Parathyroid adenoma (tissue), 2 donors: ENCODE measurements at regions not wholly inside any gene's neighbourhood (a gene's known extent, or its start where the extent isn't known, plus 50 kb on each side); places are given as distances from the start of the nearest gene placed in this dataset.

Source experiments
- H2AFZ ChIP-seq: fragments of 300-600 bp; sonication (generic); one replicate; pipeline ENCODE4 v1.7.0; 2017; ENCODE audit warnings: antibody characterized with exemption, mild to moderate bottlenecking
- H3K27ac ChIP-seq: fragments of 300-600 bp; sonication (generic); one replicate; pipeline ENCODE4 v1.7.0; 2017
- H3K27me3 ChIP-seq: fragments of 300-600 bp; sonication (generic); one replicate; pipeline ENCODE4 v1.7.0; 2017; ENCODE audit warnings: low read length; ENCODE audit not compliant: control insufficient read depth, insufficient read depth
- H3K36me3 ChIP-seq: fragments of 300-600 bp; sonication (generic); one replicate; pipeline ENCODE4 v1.7.0; 2017; ENCODE audit warnings: low read length; ENCODE audit not compliant: control insufficient read depth, insufficient read depth
- H3K4me1 ChIP-seq: fragments of 300-600 bp; sonication (generic); one replicate; pipeline ENCODE4 v1.7.0; 2017; ENCODE audit warnings: control low read depth
- H3K4me2 ChIP-seq: fragments of 300-600 bp; sonication (generic); one replicate; pipeline ENCODE4 v1.7.0; 2017; ENCODE audit warnings: low read length
- H3K4me3 ChIP-seq: fragments of 300-600 bp; sonication (generic); one replicate; pipeline ENCODE4 v1.7.0; 2017; ENCODE audit warnings: low read depth, low read length
- H3K79me2 ChIP-seq: fragments of 300-600 bp; sonication (generic); one replicate; pipeline ENCODE4 v1.7.0; 2017; ENCODE audit warnings: control low read depth
- H3K9ac ChIP-seq: fragments of 300-600 bp; sonication (generic); one replicate; pipeline ENCODE4 v1.7.0; 2017; ENCODE audit warnings: mild to moderate bottlenecking
- H3K9me3 ChIP-seq: fragments of 300-600 bp; sonication (generic); one replicate; pipeline ENCODE4 v1.7.0; 2017; ENCODE audit warnings: low read length; ENCODE audit not compliant: control insufficient read depth
- TF ChIP-seq, protein P1 (sequence below): fragments of 300-600 bp; sonication (generic); IDR thresholded peaks from one replicate; pipeline ENCODE4 v1.7.0; 2017; ENCODE audit warnings: antibody characterized with exemption, mild to moderate bottlenecking
- donor health status: primary hyperparathyroidism.

GRCh38 chr7:54485044-54485443 is 57.1 kb upstream of the VSTM2A start:
- TF ChIP-seq, protein P1, sequence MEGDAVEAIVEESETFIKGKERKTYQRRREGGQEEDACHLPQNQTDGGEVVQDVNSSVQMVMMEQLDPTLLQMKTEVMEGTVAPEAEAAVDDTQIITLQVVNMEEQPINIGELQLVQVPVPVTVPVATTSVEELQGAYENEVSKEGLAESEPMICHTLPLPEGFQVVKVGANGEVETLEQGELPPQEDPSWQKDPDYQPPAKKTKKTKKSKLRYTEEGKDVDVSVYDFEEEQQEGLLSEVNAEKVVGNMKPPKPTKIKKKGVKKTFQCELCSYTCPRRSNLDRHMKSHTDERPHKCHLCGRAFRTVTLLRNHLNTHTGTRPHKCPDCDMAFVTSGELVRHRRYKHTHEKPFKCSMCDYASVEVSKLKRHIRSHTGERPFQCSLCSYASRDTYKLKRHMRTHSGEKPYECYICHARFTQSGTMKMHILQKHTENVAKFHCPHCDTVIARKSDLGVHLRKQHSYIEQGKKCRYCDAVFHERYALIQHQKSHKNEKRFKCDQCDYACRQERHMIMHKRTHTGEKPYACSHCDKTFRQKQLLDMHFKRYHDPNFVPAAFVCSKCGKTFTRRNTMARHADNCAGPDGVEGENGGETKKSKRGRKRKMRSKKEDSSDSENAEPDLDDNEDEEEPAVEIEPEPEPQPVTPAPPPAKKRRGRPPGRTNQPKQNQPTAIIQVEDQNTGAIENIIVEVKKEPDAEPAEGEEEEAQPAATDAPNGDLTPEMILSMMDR, result no peak
- Histone ChIP-seq H3K27ac (no peak overlapping the region), H3K4me1 (no peaks in the 10 kb centered on the region), H3K79me2 (no peaks in the 10 kb centered on the region), H3K27me3 (no peaks in the 10 kb centered on the region), H3K36me3 (no peaks in the 10 kb centered on the region), H3K4me2 (no peak overlapping the region), H3K9me3 (no peaks in the 10 kb centered on the region), H3K4me3 (no peak overlapping the region), H3K9ac (no peak overlapping the region), H2AFZ (no peak overlapping the region)
